ENCODE measurements at regions not wholly inside any gene's neighbourhood (a gene's known extent, or its start where the extent isn't known, plus 50 kb on each side); places are given as distances from the start of the nearest gene placed in this dataset.

- no peak for TF ChIP-seq CTCF (IDR thresholded peaks at IDR 0.05; ENCODE audit: low read depth, low read length)
- no peak overlapping the region for H3K4me3 ChIP-seq (ENCODE audit: low read depth, low read length)
Measured at GRCh38 chr17:37827905-37828650, 83.2 kb upstream of the HNF1B start.

GRCh38 chr17:37826497-37827430 is 81.9 kb upstream of the HNF1B start:
- no peak overlapping the region for H3K4me3 ChIP-seq (ENCODE audit: low read depth, low read length)
- no peak for TF ChIP-seq CTCF (IDR thresholded peaks at IDR 0.05; ENCODE audit: low read depth, low read length)

GRCh38 chr17:37825851-37826250 is 81.0 kb upstream of the HNF1B start:
- H3K4me3 ChIP-seq (ENCODE audit: low read depth, low read length) = no peak overlapping the region
- TF ChIP-seq CTCF (IDR thresholded peaks at IDR 0.05; ENCODE audit: low read depth, low read length) = no peak

- no peak overlapping the region for H3K4me3 ChIP-seq (ENCODE audit: low read depth, low read length)
- TF ChIP-seq CTCF (IDR thresholded peaks at IDR 0.05; ENCODE audit: low read depth, low read length) = no peak
Measured at GRCh38 chr17:37824534-37825485, 80.0 kb upstream of the HNF1B start.

- TF ChIP-seq CTCF (IDR thresholded peaks at IDR 0.05; ENCODE audit: low read depth, low read length) = no peak
- no peak overlapping the region for H3K4me3 ChIP-seq (ENCODE audit: low read depth, low read length)
Measured at GRCh38 chr17:37823996-37824395, 79.1 kb upstream of the HNF1B start.

- no peak overlapping the region for H3K4me3 ChIP-seq (ENCODE audit: low read depth, low read length)
Measured at GRCh38 chr17:37820995-37821713, 76.3 kb upstream of the HNF1B start.

More at GRCh38 chr17:37820995-37821713, 76.3 kb upstream of the HNF1B start:
- TF ChIP-seq CTCF (IDR thresholded peaks at IDR 0.05; ENCODE audit: low read depth, low read length) = no peak
